ENCODE measurements at regions not wholly inside any gene's neighbourhood (a gene's known extent, or its start where the extent isn't known, plus 50 kb on each side); places are given as distances from the start of the nearest gene placed in this dataset.

DNA sequence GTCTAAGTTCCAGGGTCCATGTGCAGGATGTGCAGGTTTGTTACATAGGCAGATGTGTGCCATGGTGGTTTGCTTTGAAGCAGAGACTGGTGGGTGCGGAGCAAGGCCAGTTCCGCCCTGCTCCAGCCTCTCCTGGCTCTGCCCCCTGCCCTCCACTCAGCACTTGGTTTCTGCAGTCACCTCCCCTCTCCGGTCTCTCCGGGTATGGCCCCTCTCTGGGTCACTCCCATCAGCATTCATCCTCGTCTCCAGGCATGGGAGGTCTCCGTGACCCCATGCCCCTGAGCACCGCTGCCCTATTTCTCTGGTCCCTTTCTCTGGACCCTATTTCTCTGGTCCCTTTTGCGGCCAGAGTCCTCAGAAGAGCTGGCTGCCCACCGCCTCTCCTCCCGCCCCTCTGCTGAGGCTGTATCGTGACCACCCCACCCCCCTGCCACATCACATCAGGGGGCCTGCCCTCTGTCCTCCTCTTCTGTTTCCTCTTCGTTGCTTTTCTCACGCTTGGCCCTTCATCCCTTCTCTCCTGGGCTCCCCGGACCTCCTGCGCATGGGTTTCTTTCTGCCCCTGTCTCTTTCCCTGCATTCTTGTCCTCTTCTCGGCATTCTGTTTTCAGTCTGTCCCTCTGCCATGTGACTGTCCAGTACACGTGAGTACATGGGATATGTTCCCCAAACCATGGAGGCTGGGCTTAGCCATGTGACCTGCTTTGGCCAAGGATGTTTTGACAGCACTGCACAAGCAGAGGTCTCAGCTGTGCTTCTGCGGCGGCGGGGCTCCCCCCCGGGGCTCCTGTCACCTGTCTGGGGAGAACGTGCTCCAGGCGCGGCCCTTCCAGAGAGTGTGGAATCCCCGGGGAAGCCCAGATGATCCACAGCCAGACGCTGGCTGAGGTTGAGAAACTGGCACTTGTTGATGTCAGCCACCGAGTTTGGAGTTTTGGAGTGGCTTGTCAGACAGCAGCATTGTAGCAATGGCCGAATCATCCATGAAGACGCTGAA is 54.4 kb upstream of the C1orf174 start:
- H3K4me3 ChIP-seq (ENCODE audit: low read length), result no peak overlapping the region
- H3K4me1 ChIP-seq (ENCODE audit: control insufficient read depth, low read depth, low read length), result no peaks in the 10 kb centered on the region
- H3K27me3 ChIP-seq (ENCODE audit: control insufficient read depth, insufficient read depth, low read length), result no peaks in the 10 kb centered on the region
- no peaks in the 10 kb centered on the region for H3K9me3 ChIP-seq (ENCODE audit: control insufficient read depth, low read depth, low read length)
- H3K27ac ChIP-seq (ENCODE audit: low read length), result no peak overlapping the region
- no peaks in the 10 kb centered on the region for H3K36me3 ChIP-seq (ENCODE audit: control insufficient read depth, low read depth, low read length)
- no peak overlapping the region for H3K9ac ChIP-seq (ENCODE audit: low read length)

DNA sequence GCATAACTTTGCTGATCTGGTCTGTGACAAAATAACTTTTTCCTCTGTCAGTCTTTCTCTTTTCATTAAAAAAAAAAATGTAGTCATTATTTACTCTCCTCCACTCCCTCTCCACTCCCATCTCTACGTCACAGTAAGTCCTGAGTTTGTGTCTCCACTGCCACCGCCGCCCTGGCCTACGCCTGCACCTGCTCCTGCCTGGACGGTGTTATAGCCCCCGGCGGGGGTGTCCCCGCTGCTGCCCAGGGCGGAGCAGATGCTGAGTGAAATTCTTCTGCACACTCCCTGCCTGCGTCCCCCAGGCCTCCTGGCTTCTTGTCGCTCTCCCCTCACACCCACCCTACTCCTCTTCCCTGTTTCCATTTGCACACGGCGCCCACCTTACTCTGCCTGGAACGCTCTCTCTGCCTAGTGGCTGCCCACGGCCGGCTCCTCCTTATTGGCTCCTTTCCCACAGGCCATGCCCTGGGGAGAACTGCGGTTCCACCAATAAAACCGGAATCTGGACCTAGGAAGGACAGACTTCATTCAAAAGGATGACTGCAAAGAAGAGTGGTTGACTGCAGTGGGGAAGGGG is 55.2 kb upstream of the C1orf174 start:
- Histone ChIP-seq H3K4me1 (ENCODE audit: control insufficient read depth, low read depth, low read length) (no peaks in the 10 kb centered on the region), H3K4me3 (ENCODE audit: low read length) (no peak overlapping the region), H3K27ac (ENCODE audit: low read length) (no peak overlapping the region), H3K9me3 (ENCODE audit: control insufficient read depth, low read depth, low read length) (no peaks in the 10 kb centered on the region), H3K9ac (ENCODE audit: low read length) (no peak overlapping the region), H3K27me3 (ENCODE audit: control insufficient read depth, insufficient read depth, low read length) (no peaks in the 10 kb centered on the region), H3K36me3 (ENCODE audit: control insufficient read depth, low read depth, low read length) (no peaks in the 10 kb centered on the region)

DNA sequence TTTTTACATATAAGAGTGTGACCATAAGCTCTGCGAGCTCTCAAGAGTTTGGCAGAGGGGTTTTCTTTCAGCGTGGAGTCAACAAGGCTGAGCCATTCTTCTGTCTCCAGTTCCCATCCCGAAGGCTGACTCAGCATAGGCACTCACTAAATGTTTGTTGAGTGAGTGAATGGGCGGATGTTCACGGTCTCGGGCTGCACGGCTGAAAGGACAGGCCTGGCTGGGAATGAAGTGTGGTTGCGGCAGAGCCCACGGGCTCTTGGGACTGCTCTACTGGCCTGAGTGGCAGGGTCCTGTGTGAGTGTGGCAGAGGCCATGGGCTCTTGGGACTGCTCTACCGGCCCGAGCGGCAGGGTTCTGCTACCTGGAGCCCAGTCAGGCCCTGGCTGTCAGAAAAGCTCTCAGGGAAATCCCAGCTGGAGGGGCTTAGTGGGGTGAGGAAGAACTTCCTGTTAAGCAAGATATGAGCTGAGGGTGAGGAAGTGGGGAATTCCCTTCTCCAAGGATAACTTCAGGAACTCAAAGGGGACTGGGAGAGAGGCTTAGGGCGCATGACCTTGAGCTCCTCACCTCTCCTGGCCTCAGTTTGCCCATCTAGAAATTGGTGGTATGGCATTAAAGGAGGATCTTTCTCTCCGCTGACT is 56.6 kb upstream of the C1orf174 start:
- no peak overlapping the region for H3K4me3 ChIP-seq (ENCODE audit: low read length)
- no peaks in the 10 kb centered on the region for H3K27me3 ChIP-seq (ENCODE audit: control insufficient read depth, insufficient read depth, low read length)
- no peak overlapping the region for H3K9ac ChIP-seq (ENCODE audit: low read length)
- H3K27ac ChIP-seq (ENCODE audit: low read length), result no peak overlapping the region
- H3K36me3 ChIP-seq (ENCODE audit: control insufficient read depth, low read depth, low read length), result no peaks in the 10 kb centered on the region
- H3K9me3 ChIP-seq (ENCODE audit: control insufficient read depth, low read depth, low read length), result no peaks in the 10 kb centered on the region
- H3K4me1 ChIP-seq (ENCODE audit: control insufficient read depth, low read depth, low read length), result no peaks in the 10 kb centered on the region

DNA sequence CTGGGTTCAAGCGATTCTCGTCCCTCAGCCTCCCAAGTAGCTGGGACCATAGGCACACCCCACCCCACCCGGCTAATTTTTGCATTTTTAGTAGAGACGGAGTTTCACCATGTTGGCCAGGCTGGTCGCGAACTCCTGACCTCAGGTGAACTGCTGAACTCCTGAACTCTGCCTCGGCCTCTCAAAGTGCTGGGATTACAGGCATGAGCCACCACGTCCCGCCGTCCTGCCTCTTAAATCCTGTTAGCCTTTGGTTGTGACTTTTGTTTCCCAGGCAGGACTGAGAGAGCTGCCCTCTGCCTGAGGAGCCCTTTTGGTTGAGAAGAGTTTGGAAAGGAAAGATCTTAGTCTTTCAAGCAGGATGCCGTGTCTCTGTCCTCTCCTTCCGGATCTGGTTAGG is 59.3 kb upstream of the C1orf174 start:
- Histone ChIP-seq H3K36me3 (ENCODE audit: control insufficient read depth, low read depth, low read length) (no peaks in the 10 kb centered on the region), H3K4me3 (ENCODE audit: low read length) (no peak overlapping the region), H3K9me3 (ENCODE audit: control insufficient read depth, low read depth, low read length) (no peaks in the 10 kb centered on the region), H3K9ac (ENCODE audit: low read length) (no peak overlapping the region), H3K27ac (ENCODE audit: low read length) (no peak overlapping the region), H3K27me3 (ENCODE audit: control insufficient read depth, insufficient read depth, low read length) (no peaks in the 10 kb centered on the region), H3K4me1 (ENCODE audit: control insufficient read depth, low read depth, low read length) (no peaks in the 10 kb centered on the region)

DNA sequence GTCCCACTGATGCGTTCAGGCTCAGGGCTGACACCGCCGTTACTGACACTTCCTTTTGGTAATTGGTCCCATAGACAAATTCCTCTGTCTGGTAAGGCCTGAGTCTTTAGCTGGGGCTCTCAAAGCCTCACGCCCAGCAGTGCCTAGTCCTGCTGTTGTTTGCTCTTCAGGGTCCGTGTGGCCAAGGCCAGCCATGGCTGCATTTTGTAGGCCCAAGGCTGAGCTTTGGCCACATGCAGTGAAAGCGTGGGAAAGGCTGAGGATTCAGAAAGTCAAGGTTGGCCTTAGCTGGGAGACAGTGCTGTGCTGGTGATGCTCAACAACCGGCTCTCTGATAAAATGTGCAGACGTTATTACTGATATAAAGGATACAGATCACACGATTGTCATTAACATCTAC is 63.5 kb upstream of the C1orf174 start:
- no peaks in the 10 kb centered on the region for H3K27me3 ChIP-seq (ENCODE audit: control insufficient read depth, insufficient read depth, low read length)
- no peaks in the 10 kb centered on the region for H3K4me1 ChIP-seq (ENCODE audit: control insufficient read depth, low read depth, low read length)
- H3K27ac ChIP-seq (ENCODE audit: low read length), result no peak overlapping the region
- no peaks in the 10 kb centered on the region for H3K36me3 ChIP-seq (ENCODE audit: control insufficient read depth, low read depth, low read length)
- H3K4me3 ChIP-seq (ENCODE audit: low read length), result no peak overlapping the region
- H3K9me3 ChIP-seq (ENCODE audit: control insufficient read depth, low read depth, low read length), result no peaks in the 10 kb centered on the region
- H3K9ac ChIP-seq (ENCODE audit: low read length), result no peak overlapping the region

DNA sequence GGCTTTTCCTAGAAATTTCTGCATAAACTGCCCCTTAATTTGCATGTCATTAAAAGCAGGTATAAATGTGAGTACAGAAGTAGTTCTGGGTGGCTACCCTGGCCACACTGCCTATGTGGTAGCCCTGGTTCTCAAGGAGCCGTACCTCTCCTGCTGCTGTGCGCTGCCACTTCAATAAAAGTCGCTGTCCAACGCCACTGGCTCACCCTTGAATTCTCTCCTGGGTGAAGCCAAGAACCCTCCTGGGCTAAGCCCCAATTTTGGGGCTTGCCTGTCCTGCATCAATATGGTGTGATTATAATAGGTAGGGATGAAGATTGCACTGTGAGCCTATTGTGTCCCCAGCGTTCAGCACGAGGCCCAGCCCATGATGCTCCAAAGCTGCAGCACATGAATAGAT is 65.6 kb upstream of the C1orf174 start:
- no peaks in the 10 kb centered on the region for H3K9me3 ChIP-seq (ENCODE audit: control insufficient read depth, low read depth, low read length)
- H3K9ac ChIP-seq (ENCODE audit: low read length), result no peak overlapping the region
- H3K27ac ChIP-seq (ENCODE audit: low read length), result no peak overlapping the region
- no peaks in the 10 kb centered on the region for H3K4me1 ChIP-seq (ENCODE audit: control insufficient read depth, low read depth, low read length)
- H3K4me3 ChIP-seq (ENCODE audit: low read length), result no peak overlapping the region
- no peaks in the 10 kb centered on the region for H3K27me3 ChIP-seq (ENCODE audit: control insufficient read depth, insufficient read depth, low read length)
- H3K36me3 ChIP-seq (ENCODE audit: control insufficient read depth, low read depth, low read length), result no peaks in the 10 kb centered on the region

DNA sequence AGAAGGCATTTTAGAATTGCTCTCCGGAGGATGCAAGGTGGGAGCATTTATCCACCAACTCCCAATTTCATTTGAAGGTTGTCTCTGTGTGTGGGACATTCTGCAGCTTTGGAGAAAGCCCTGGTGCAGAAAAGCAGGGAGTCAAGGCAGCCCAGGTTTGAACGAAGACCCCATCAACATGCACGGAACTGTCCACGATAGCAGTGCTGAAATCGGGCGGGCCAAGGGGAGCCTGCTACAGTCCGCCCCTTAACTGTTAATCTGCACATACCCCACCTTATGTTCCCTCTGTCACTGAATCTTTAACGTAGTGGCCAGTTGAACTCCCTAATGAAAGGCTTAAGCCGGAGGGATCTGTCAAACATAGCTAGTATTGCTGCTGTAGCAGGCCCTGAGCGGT is 68.8 kb upstream of the C1orf174 start:
- H3K4me3 ChIP-seq (ENCODE audit: low read length), result no peak overlapping the region
- no peak overlapping the region for H3K9ac ChIP-seq (ENCODE audit: low read length)
- H3K4me1 ChIP-seq (ENCODE audit: control insufficient read depth, low read depth, low read length), result no peaks in the 10 kb centered on the region
- H3K9me3 ChIP-seq (ENCODE audit: control insufficient read depth, low read depth, low read length), result no peaks in the 10 kb centered on the region
- H3K36me3 ChIP-seq (ENCODE audit: control insufficient read depth, low read depth, low read length), result no peaks in the 10 kb centered on the region
- H3K27me3 ChIP-seq (ENCODE audit: control insufficient read depth, insufficient read depth, low read length), result no peaks in the 10 kb centered on the region
- H3K27ac ChIP-seq (ENCODE audit: low read length), result no peak overlapping the region

DNA sequence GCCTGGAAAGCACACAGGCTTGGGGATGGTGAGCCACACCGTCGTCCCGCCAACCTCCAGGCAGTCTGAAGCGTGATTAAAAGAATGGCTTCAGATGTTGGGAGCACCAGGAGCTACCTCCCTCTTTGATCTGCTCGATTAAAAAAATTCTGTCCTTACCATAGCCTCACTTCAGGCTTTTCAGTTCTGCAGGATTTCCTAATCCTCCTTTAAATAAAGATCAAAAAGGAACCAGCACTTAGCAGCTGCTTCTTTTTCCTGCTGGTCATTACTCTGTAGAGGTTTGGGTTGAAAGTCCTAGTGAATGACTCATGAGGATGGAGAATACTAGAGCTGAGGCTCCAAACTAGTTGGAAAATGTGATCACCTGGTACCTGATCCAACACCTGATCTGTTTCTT is 71.9 kb upstream of the C1orf174 start:
- H3K4me3 ChIP-seq (ENCODE audit: low read length), result no peak overlapping the region
- H3K9me3 ChIP-seq (ENCODE audit: control insufficient read depth, low read depth, low read length), result no peaks in the 10 kb centered on the region
- H3K27me3 ChIP-seq (ENCODE audit: control insufficient read depth, insufficient read depth, low read length), result no peaks in the 10 kb centered on the region
- H3K27ac ChIP-seq (ENCODE audit: low read length), result no peak overlapping the region
- H3K36me3 ChIP-seq (ENCODE audit: control insufficient read depth, low read depth, low read length), result no peaks in the 10 kb centered on the region
- H3K9ac ChIP-seq (ENCODE audit: low read length), result no peak overlapping the region
- no peaks in the 10 kb centered on the region for H3K4me1 ChIP-seq (ENCODE audit: control insufficient read depth, low read depth, low read length)

DNA sequence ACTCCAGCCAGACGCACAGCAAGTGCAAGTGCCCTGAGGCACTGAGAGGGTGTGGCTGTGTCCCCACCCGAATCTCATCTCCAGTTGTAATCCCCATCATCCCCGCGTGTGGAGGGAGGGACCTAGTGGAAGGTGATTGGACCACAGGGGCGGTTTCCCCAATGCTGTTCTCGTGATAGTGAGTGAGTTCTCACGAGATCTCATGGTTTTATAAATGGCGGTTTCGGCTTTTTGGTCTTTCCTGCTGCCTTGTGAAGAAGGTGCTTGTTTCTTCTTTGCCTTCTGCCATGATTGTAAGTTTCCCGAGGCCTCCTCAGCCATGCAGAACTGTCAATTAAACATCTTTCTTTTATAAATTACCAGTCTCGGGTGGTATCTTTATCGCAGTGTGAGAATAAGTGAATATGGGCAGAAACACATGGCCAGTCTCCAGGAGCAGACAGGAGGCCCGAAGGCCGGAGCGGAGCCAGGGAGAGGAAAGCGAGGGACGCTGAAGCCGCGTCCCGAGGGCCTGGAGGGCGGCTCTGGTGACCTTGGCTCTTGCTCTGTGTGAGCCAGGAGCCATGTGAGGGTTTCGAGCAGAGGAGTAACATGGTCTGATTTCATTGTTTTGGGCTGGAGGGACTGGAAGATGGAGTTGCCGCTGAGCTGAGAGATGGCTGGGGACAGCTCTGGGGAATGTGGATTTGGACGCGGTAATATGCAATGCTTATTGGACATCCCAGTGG is 76.0 kb upstream of the C1orf174 start:
- H3K36me3 ChIP-seq (ENCODE audit: control insufficient read depth, low read depth, low read length), result no peaks in the 10 kb centered on the region
- no peaks in the 10 kb centered on the region for H3K4me1 ChIP-seq (ENCODE audit: control insufficient read depth, low read depth, low read length)
- H3K4me3 ChIP-seq (ENCODE audit: low read length), result no peak overlapping the region
- no peak overlapping the region for H3K9ac ChIP-seq (ENCODE audit: low read length)
- no peaks in the 10 kb centered on the region for H3K9me3 ChIP-seq (ENCODE audit: control insufficient read depth, low read depth, low read length)
- H3K27ac ChIP-seq (ENCODE audit: low read length), result no peak overlapping the region
- H3K27me3 ChIP-seq (ENCODE audit: control insufficient read depth, insufficient read depth, low read length), result no peaks in the 10 kb centered on the region

DNA sequence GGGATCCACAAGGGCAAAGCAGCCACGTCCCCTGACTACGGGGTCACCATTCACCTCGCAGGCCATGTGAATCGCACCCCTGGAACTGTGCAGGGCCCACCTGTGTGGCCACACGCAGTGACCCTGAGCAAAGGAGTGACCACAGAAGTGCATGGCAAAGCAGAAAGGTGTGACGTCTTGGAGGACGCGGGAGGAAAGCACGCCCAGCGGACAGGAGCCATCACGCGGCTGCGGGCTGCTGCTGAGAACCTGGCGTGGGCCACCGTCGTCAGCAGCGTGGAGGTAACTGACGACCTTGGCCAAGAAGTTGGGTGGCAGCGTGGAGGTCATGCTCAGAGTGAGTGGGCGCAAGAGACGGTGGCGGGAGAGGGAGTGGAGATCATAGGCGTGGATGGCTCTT is 76.7 kb upstream of the C1orf174 start:
- Histone ChIP-seq H3K27ac (ENCODE audit: low read length) (no peak overlapping the region), H3K4me1 (ENCODE audit: control insufficient read depth, low read depth, low read length) (no peaks in the 10 kb centered on the region), H3K9me3 (ENCODE audit: control insufficient read depth, low read depth, low read length) (no peaks in the 10 kb centered on the region), H3K4me3 (ENCODE audit: low read length) (no peak overlapping the region), H3K9ac (ENCODE audit: low read length) (no peak overlapping the region), H3K27me3 (ENCODE audit: control insufficient read depth, insufficient read depth, low read length) (no peaks in the 10 kb centered on the region), H3K36me3 (ENCODE audit: control insufficient read depth, low read depth, low read length) (no peaks in the 10 kb centered on the region)

DNA sequence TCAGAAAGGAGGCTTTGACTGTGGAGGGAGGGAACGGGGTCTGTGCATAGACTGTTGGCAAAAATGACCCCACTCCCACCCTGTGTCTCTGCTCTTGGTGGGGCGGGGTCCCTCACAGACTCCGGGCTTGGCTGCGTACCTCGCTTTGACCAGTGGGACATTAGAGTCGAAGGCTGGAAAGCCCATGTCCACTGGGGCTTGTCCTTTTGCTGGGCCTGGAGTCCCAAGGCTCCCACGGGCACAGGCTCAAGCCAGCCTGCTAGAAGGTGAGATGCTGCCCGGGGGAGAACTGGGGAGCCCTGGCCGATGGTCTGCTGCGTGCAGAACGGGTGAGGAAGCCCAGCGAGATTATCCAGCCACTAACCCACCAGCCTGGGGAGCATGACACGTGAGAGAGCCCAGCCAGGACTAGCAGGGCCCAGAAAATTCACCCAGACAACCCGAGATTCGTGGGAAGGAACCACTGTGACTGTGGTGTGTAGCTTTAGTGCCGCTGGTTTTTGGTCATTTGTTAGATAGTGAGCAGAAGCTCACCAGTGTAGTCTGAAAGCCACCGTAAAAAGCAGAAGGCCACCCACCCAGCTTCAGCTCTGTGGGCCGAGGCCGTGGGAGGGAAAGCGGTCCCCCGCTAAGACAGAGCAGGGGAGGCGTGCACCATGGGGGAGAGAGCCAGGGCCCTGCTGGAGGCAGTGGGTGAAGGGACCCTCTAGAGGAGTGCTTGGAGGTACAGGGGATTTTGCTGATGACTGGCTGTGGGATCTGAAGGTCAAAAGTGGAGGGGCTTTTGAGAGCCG is 78.3 kb upstream of the C1orf174 start:
- Histone ChIP-seq H3K36me3 (ENCODE audit: control insufficient read depth, low read depth, low read length) (no peaks in the 10 kb centered on the region), H3K9ac (ENCODE audit: low read length) (no peak overlapping the region), H3K27ac (ENCODE audit: low read length) (no peak overlapping the region), H3K9me3 (ENCODE audit: control insufficient read depth, low read depth, low read length) (no peaks in the 10 kb centered on the region), H3K4me3 (ENCODE audit: low read length) (no peak overlapping the region), H3K27me3 (ENCODE audit: control insufficient read depth, insufficient read depth, low read length) (no peaks in the 10 kb centered on the region), H3K4me1 (ENCODE audit: control insufficient read depth, low read depth, low read length) (no peaks in the 10 kb centered on the region)

All from iPS-18a (cell line).